Activated naive CD8-positive, alpha-beta T cell treated with anti-CD3 and anti-CD28 coated beads, Interleukin-2, amount 50 U/mL, for 24 hours (primary cell): ENCODE measurements at regions not wholly inside any gene's neighbourhood (a gene's known extent, or its start where the extent isn't known, plus 50 kb on each side); places are given as distances from the start of the nearest gene placed in this dataset.
"Not testable (repeated sequence)": the region's sequence is repeated elsewhere in the genome, so short reads cannot be mapped to it uniquely, and the experiment has no call there.

Source experiments
- ATAC-seq: fragments of 150-1000 bp; cut with Tn5 transposase; one replicate; pipeline ENCODE4 v1.10.0; 2021
- DNase-seq: peaks from one replicate; pipeline ENCODE4 v3.0.0; 2021
- H3K27ac Mint-ChIP-seq: one replicate; pipeline ENCODE4 v1.8.0; 2021; ENCODE audit warnings: mild to moderate bottlenecking, mixed read lengths
- H3K27me3 Mint-ChIP-seq: one replicate; pipeline ENCODE4 v1.8.0; 2021; ENCODE audit warnings: mixed read lengths
- H3K36me3 Mint-ChIP-seq: one replicate; pipeline ENCODE4 v1.8.0; 2021; ENCODE audit warnings: low read depth, mixed read lengths
- H3K4me1 Mint-ChIP-seq: one replicate; pipeline ENCODE4 v1.8.0; 2021; ENCODE audit warnings: mixed read lengths
- H3K4me3 Mint-ChIP-seq: one replicate; pipeline ENCODE4 v1.8.0; 2021; ENCODE audit warnings: mild to moderate bottlenecking, moderate library complexity, mixed read lengths
- H3K9me3 Mint-ChIP-seq: one replicate; pipeline ENCODE4 v1.8.0; 2021; ENCODE audit warnings: mixed read lengths

- ATAC-seq (no peak), DNase-seq (no peak)
- Mint-ChIP-seq H3K4me3 (no peak overlapping the region), H3K36me3 (no peaks in the 10 kb centered on the region), H3K4me1 (no peaks in the 10 kb centered on the region), H3K27ac (no peak overlapping the region), H3K9me3 (peaks cover 3% of the 10 kb centered on the region), H3K27me3 (no peaks in the 10 kb centered on the region)
Observed at GRCh38 chr5:92849756-92850155, 731.3 kb downstream of the NR2F1-AS1 start.

- Mint-ChIP-seq H3K9me3 (no peaks in the 10 kb centered on the region), H3K36me3 (no peaks in the 10 kb centered on the region), H3K4me1 (no peaks in the 10 kb centered on the region), H3K4me3 (no peak overlapping the region), H3K27me3 (no peaks in the 10 kb centered on the region), H3K27ac (no peak overlapping the region)
- DNase-seq, result no peak
- no peak for ATAC-seq
Observed at GRCh38 chr5:92841604-92842155, 739.3 kb downstream of the NR2F1-AS1 start.

GRCh38 chr5:92838253-92838652 lies 742.8 kb downstream of the NR2F1-AS1 start:
- Mint-ChIP-seq H3K27ac (no peak overlapping the region), H3K4me1 (no peaks in the 10 kb centered on the region), H3K4me3 (no peak overlapping the region), H3K27me3 (no peaks in the 10 kb centered on the region), H3K9me3 (no peaks in the 10 kb centered on the region), H3K36me3 (no peaks in the 10 kb centered on the region)
- DNase-seq (no peak), ATAC-seq (no peak)

- no peaks in the 10 kb centered on the region for H3K27me3 Mint-ChIP-seq
- H3K9me3 Mint-ChIP-seq, result peaks cover 4% of the 10 kb centered on the region
- H3K36me3 Mint-ChIP-seq, result no peaks in the 10 kb centered on the region
Observed at GRCh38 chr5:92836855-92837755, 743.9 kb downstream of the NR2F1-AS1 start.

GRCh38 chr5:92835712-92836111 lies 745.3 kb downstream of the NR2F1-AS1 start:
- no peaks in the 10 kb centered on the region for H3K36me3 Mint-ChIP-seq

More at GRCh38 chr5:92836855-92837755, 743.9 kb downstream of the NR2F1-AS1 start:
- H3K4me3 Mint-ChIP-seq, result no peak overlapping the region
- ATAC-seq, result no peak
- H3K27ac Mint-ChIP-seq, result no peak overlapping the region
- DNase-seq, result no peak
- no peaks in the 10 kb centered on the region for H3K4me1 Mint-ChIP-seq

GRCh38 chr5:92823551-92823950 lies 757.5 kb downstream of the NR2F1-AS1 start:
- H3K27ac Mint-ChIP-seq, DNase-seq, H3K9me3 Mint-ChIP-seq, ATAC-seq, H3K4me1 Mint-ChIP-seq, H3K27me3 Mint-ChIP-seq, H3K36me3 Mint-ChIP-seq, H3K4me3 Mint-ChIP-seq: not testable (repeated sequence)

More at GRCh38 chr5:92835712-92836111, 745.3 kb downstream of the NR2F1-AS1 start:
- Mint-ChIP-seq H3K4me3 (no peak overlapping the region), H3K4me1 (no peaks in the 10 kb centered on the region), H3K27ac (no peak overlapping the region), H3K27me3 (no peaks in the 10 kb centered on the region), H3K9me3 (peaks cover 9% of the 10 kb centered on the region)
- DNase-seq (no peak), ATAC-seq (no peak)

GRCh38 chr5:92822183-92822582 lies 758.8 kb downstream of the NR2F1-AS1 start:
- Mint-ChIP-seq H3K36me3 (no peaks in the 10 kb centered on the region), H3K4me1 (no peaks in the 10 kb centered on the region), H3K4me3 (no peak overlapping the region), H3K9me3 (peaks cover 4% of the 10 kb centered on the region), H3K27ac (no peak overlapping the region), H3K27me3 (no peaks in the 10 kb centered on the region)
- DNase-seq (no peak), ATAC-seq (no peak)

- Mint-ChIP-seq H3K4me1 (no peaks in the 10 kb centered on the region), H3K36me3 (no peaks in the 10 kb centered on the region), H3K27me3 (no peaks in the 10 kb centered on the region), H3K4me3 (no peak overlapping the region), H3K9me3 (peaks cover 3% of the 10 kb centered on the region), H3K27ac (no peak overlapping the region)
- no peak for ATAC-seq
- DNase-seq, result no peak
Observed at GRCh38 chr5:92809855-92810465, 771.1 kb downstream of the NR2F1-AS1 start.

GRCh38 chr5:92808474-92808873 lies 772.5 kb downstream of the NR2F1-AS1 start:
- DNase-seq (no peak), ATAC-seq (no peak)
- H3K27ac Mint-ChIP-seq, result no peak overlapping the region
- no peak overlapping the region for H3K4me3 Mint-ChIP-seq
- H3K27me3 Mint-ChIP-seq, result no peaks in the 10 kb centered on the region
- no peaks in the 10 kb centered on the region for H3K9me3 Mint-ChIP-seq
- H3K4me1 Mint-ChIP-seq, result no peaks in the 10 kb centered on the region
- no peaks in the 10 kb centered on the region for H3K36me3 Mint-ChIP-seq

GRCh38 chr5:92807085-92807484 lies 773.9 kb downstream of the NR2F1-AS1 start:
- ATAC-seq, result no peak
- H3K4me3 Mint-ChIP-seq, result no peak overlapping the region
- no peaks in the 10 kb centered on the region for H3K27me3 Mint-ChIP-seq
- no peaks in the 10 kb centered on the region for H3K36me3 Mint-ChIP-seq
- no peaks in the 10 kb centered on the region for H3K9me3 Mint-ChIP-seq
- H3K27ac Mint-ChIP-seq, result no peak overlapping the region
- no peaks in the 10 kb centered on the region for H3K4me1 Mint-ChIP-seq
- DNase-seq, result no peak

GRCh38 chr5:92805446-92805845 lies 775.6 kb downstream of the NR2F1-AS1 start:
- ATAC-seq (no peak), DNase-seq (no peak)
- no peak overlapping the region for H3K27ac Mint-ChIP-seq
- no peak overlapping the region for H3K4me3 Mint-ChIP-seq
- no peaks in the 10 kb centered on the region for H3K36me3 Mint-ChIP-seq
- H3K4me1 Mint-ChIP-seq, result no peaks in the 10 kb centered on the region
- no peaks in the 10 kb centered on the region for H3K27me3 Mint-ChIP-seq
- no peaks in the 10 kb centered on the region for H3K9me3 Mint-ChIP-seq

GRCh38 chr5:92801911-92802310 lies 779.1 kb downstream of the NR2F1-AS1 start:
- DNase-seq (no peak), ATAC-seq (no peak)
- Mint-ChIP-seq H3K27me3 (no peaks in the 10 kb centered on the region), H3K4me1 (no peaks in the 10 kb centered on the region), H3K9me3 (peaks cover 4% of the 10 kb centered on the region), H3K27ac (no peak overlapping the region), H3K36me3 (no peaks in the 10 kb centered on the region), H3K4me3 (no peak overlapping the region)

- ATAC-seq (no peak), DNase-seq (no peak)
- H3K9me3 Mint-ChIP-seq, result peaks cover 6% of the 10 kb centered on the region
- no peak overlapping the region for H3K4me3 Mint-ChIP-seq
- no peaks in the 10 kb centered on the region for H3K36me3 Mint-ChIP-seq
- no peaks in the 10 kb centered on the region for H3K27me3 Mint-ChIP-seq
- H3K27ac Mint-ChIP-seq, result no peak overlapping the region
- H3K4me1 Mint-ChIP-seq, result no peaks in the 10 kb centered on the region
Observed at GRCh38 chr5:92800365-92800764, 780.7 kb downstream of the NR2F1-AS1 start.

GRCh38 chr5:92795633-92796032 lies 785.4 kb downstream of the NR2F1-AS1 start:
- Mint-ChIP-seq H3K36me3 (no peaks in the 10 kb centered on the region), H3K27me3 (no peaks in the 10 kb centered on the region), H3K9me3 (peaks cover 12% of the 10 kb centered on the region), H3K4me1 (no peaks in the 10 kb centered on the region), H3K4me3 (no peak overlapping the region), H3K27ac (no peak overlapping the region)
- ATAC-seq (no peak), DNase-seq (no peak)

GRCh38 chr5:92780057-92780456 lies 801.0 kb downstream of the NR2F1-AS1 start:
- no peaks in the 10 kb centered on the region for H3K27me3 Mint-ChIP-seq
- no peak overlapping the region for H3K27ac Mint-ChIP-seq
- DNase-seq (no peak), ATAC-seq (no peak)
- no peaks in the 10 kb centered on the region for H3K4me1 Mint-ChIP-seq
- H3K4me3 Mint-ChIP-seq, result no peak overlapping the region
- peaks cover 4% of the 10 kb centered on the region for H3K9me3 Mint-ChIP-seq
- H3K36me3 Mint-ChIP-seq, result no peaks in the 10 kb centered on the region
